WERI-Rb-1 (cell line): ENCODE measurements at regions not wholly inside any gene's neighbourhood (a gene's known extent, or its start where the extent isn't known, plus 50 kb on each side); places are given as distances from the start of the nearest gene placed in this dataset.
"Not testable (repeated sequence)": the region's sequence is repeated elsewhere in the genome, so short reads cannot be mapped to it uniquely, and the experiment has no call there.

Experiments used
- DNase-seq: peaks from one replicate; pipeline ENCODE4 v3.0.0-alpha.2; 2020
- H3K27ac ChIP-seq: fragments of 250-450 bp; sonication (Bioruptor Pico); 2 replicates; pipeline ENCODE4 v1.5.1; 2020; ENCODE audit warnings: mild to moderate bottlenecking, moderate library complexity
- H3K27me3 ChIP-seq: fragments of 250-450 bp; sonication (Bioruptor Pico); 2 replicates; pipeline ENCODE4 v1.5.1; 2021; ENCODE audit warnings: mild to moderate bottlenecking, low read depth, moderate library complexity; ENCODE audit not compliant: insufficient read depth, severe bottlenecking
- H3K36me3 ChIP-seq: fragments of 250-450 bp; sonication (Bioruptor Pico); 2 replicates; pipeline ENCODE4 v1.5.1; 2020; ENCODE audit warnings: mild to moderate bottlenecking, moderate library complexity
- H3K4me3 ChIP-seq: 2 replicates; pipeline ENCODE4 v1.5.1; 2011; ENCODE audit warnings: low read depth, mild to moderate bottlenecking, control low read depth, low read length
- H3K9me3 ChIP-seq: fragments of 250-450 bp; sonication (Bioruptor Pico); 2 replicates; pipeline ENCODE4 v1.5.1; 2021; ENCODE audit warnings: mild to moderate bottlenecking, moderate library complexity; ENCODE audit not compliant: severe bottlenecking
- TF ChIP-seq, protein P1 (sequence below): IDR thresholded peaks from 2 replicates; pipeline ENCODE4 v1.5.1; 2011; ENCODE audit warnings: low read depth, mild to moderate bottlenecking, control low read depth, inconsistent platforms, low read length

DNA sequence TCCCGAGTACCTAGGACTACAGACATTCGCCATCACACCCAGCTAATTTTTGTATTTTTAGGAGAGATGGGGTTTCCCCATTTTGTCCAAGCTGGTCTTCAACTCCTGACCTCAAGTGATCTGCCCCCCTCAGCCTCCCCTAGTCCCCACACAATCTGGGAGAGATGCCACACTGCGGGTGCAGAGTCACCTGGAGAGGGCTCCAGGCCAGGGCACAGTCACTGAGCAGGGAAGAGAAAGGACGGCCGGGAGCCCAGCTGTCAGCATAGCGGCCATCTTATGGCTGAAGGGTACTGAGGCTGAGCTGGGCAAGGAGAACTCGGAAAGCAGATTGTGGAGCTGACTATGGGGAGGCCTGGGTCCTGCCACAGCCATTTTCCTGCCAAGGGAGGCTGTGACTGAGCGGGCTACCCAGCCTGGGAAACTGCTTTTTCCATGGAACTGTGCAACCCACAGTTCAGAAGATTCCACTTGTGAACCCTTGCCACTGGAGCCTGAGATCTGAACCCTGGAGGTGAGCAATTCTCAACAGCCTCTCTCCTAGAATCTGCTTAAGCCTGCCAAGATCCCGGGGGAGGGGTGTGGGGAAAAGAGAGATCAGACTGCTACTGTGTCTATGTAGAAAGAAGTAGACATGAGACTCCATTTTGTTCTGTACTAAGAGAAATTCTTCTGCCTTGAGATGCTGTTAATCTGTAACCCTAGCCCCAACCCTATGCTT lies 109.2 kb downstream of the ZNF486 start:
- peak overlapping the region; percentile 76 for H3K27ac ChIP-seq
- no peaks in the 10 kb centered on the region for H3K36me3 ChIP-seq
- peak; percentile 57 for DNase-seq
- TF ChIP-seq, protein P1, sequence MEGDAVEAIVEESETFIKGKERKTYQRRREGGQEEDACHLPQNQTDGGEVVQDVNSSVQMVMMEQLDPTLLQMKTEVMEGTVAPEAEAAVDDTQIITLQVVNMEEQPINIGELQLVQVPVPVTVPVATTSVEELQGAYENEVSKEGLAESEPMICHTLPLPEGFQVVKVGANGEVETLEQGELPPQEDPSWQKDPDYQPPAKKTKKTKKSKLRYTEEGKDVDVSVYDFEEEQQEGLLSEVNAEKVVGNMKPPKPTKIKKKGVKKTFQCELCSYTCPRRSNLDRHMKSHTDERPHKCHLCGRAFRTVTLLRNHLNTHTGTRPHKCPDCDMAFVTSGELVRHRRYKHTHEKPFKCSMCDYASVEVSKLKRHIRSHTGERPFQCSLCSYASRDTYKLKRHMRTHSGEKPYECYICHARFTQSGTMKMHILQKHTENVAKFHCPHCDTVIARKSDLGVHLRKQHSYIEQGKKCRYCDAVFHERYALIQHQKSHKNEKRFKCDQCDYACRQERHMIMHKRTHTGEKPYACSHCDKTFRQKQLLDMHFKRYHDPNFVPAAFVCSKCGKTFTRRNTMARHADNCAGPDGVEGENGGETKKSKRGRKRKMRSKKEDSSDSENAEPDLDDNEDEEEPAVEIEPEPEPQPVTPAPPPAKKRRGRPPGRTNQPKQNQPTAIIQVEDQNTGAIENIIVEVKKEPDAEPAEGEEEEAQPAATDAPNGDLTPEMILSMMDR, result no peak
- H3K27me3 ChIP-seq, result no peaks in the 10 kb centered on the region
- no peak overlapping the region for H3K4me3 ChIP-seq
- H3K9me3 ChIP-seq, result peaks cover 5% of the 10 kb centered on the region

DNA sequence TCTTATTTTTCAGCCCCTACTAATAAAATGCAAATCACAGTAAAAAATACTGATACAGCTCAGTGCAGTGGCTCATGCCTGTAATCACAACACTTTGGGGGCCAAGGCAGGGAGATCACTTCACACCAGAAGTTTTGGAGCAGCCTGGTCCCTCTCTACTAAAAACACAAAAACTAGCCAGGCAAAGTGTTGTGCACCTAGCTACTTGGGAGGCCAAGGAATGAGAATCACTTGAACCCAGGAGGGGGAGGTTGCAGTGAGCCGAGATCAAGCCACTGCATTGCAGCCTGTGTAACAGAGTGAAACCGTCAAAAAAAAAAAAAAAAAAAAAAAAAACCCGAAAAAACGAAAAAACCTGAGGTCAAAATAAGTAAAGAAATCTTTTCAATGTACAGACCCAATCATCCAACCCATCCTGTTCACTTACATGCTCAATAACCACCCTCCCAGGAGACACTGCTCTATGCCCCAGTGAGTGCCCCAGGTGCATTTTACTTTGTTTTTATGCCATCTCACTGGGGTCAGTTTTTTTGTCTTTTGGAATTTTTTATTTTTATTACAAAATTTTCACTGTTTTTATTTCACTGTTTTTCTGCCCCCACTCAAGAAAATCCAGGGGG lies 107.0 kb downstream of the ZNF486 start:
- Histone ChIP-seq H3K27ac (no peak overlapping the region), H3K27me3 (no peaks in the 10 kb centered on the region), H3K36me3 (no peaks in the 10 kb centered on the region), H3K9me3 (peaks cover 5% of the 10 kb centered on the region), H3K4me3 (no peak overlapping the region)
- TF ChIP-seq, protein P1, result no peak
- DNase-seq, result no peak

DNA sequence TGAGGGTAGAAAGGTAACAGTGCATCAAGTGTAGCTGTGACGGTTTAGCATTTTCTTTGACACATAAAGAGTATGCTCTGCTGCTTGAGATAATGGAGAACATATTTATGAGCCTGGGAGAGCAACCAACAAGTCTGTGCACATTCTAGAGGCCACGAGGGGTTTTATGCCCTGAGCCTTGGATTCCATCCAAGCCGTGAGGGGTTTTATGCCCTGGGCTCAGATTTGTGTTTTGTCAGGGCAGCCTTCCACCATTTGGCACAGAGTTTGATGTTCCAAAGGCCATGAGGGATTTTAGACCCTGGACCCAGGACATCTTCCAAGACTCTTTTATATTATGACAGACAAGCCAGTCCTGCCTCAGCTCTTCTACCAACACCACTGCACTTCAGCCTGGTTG lies 106.4 kb downstream of the ZNF486 start:
- Histone ChIP-seq H3K27me3 (no peaks in the 10 kb centered on the region), H3K27ac (no peak overlapping the region), H3K36me3 (no peaks in the 10 kb centered on the region), H3K9me3 (peaks cover 5% of the 10 kb centered on the region), H3K4me3 (no peak overlapping the region)
- DNase-seq, result no peak
- TF ChIP-seq, protein P1, result no peak

DNA sequence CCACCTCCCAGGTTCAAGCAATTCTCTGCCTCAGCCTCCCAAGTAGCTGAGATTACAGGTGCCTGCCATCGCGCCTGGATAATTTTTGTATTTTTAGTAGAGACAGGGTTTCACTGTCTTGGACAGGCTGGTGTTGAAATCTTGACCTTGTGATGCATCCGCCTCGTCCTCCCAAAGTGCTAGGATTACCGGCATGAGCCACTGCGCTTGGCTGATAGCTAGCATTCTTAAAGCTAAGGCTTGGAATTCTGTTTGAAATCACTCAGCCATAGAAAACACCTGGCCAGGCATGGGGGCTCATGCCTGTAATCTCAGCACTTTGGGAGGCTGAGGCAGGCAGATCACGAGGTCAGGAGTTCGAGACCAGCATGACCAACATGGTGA lies 105.6 kb downstream of the ZNF486 start:
- not testable (repeated sequence) for DNase-seq, H3K27ac ChIP-seq

DNA sequence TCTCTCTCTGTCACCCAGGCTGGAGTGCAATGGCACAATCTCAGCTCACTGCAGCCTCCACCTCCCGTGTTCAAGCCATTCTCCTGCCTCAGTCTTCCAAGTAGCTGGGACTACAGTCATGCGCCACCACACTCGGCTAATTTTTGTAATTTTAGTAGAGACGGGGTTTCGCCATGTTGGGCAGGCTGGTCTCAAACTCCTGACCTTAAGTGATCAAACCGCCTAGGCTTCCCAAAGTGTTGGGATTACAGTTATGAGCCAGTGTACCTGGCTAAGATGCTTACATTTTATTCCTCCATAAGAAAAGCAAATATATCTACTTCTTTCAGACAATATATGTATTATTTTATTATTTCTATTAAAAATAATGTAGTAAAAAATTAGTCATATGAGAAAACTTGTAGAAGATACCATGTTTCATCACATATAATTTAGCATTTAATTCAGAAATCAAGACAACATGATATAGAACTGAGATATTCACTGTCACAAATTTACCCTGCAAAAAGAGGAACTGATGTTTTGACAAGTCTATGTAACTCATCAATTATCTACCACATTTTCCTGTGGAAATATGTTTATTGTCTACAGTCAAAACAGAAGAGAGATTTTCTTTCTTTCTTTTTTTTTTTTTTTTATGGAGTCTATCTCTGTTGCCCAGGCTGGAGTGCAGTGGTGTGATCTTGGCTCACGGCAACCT lies 105.1 kb downstream of the ZNF486 start:
- not testable (repeated sequence) for H3K4me3 ChIP-seq, H3K9me3 ChIP-seq, H3K27me3 ChIP-seq, DNase-seq, H3K36me3 ChIP-seq, H3K27ac ChIP-seq

More for the DNA sequence above, 105.6 kb downstream of the ZNF486 start:
- not testable (repeated sequence) for H3K27me3 ChIP-seq, H3K36me3 ChIP-seq, H3K4me3 ChIP-seq, H3K9me3 ChIP-seq

DNA sequence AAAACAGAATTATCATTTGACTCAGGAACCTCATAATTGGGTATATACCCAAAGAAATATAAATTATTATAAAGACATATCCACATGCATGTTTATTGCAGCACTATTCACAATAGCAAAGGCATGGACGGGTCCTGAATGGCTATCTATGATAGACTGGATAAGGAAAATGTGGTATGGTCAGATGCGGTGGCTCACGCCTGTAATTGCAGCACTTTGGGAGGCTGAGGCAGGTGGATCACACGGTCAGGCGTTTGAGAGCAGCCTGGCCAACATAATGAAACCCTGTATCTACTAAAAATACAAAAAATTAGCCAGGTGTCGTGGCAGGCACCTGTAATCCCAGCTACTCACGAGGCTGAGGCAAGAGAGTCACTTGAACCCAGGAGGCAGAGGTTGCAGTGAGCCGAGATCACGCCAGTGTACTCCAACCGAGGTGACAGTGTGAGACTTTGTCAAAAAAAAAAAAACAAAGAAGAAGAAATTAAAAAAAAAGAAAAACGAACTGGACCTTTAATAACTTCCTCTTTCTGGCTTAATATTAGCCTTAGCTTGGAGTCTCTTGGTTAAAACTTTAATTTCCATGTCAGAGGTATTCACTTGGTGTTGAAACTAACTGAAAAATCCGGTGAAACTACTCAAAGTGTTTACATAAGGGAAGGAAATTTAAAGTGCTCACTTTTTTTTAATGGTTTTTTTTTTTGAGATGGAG lies 104.4 kb downstream of the ZNF486 start:
- H3K27ac ChIP-seq, result no peak overlapping the region
- no peak for DNase-seq

More for the DNA sequence above, 104.4 kb downstream of the ZNF486 start:
- no peaks in the 10 kb centered on the region for H3K27me3 ChIP-seq
- TF ChIP-seq, protein P1, result no peak
- no peaks in the 10 kb centered on the region for H3K9me3 ChIP-seq
- H3K36me3 ChIP-seq, result no peaks in the 10 kb centered on the region
- no peak overlapping the region for H3K4me3 ChIP-seq
